GM11168 (cell line): ENCODE measurements at regions not wholly inside any gene's neighbourhood (a gene's known extent, or its start where the extent isn't known, plus 50 kb on each side); places are given as distances from the start of the nearest gene placed in this dataset.

Experiments
- in situ Hi-C: fragments of 300-500 bp; cut with MboI; formaldehyde crosslinking; loops from one replicate; pipeline ENCODE4 v1.12.0; 2022; ENCODE audit warnings: low sequenced_read_pairs; ENCODE audit not compliant: unreplicated experiment

DNA sequence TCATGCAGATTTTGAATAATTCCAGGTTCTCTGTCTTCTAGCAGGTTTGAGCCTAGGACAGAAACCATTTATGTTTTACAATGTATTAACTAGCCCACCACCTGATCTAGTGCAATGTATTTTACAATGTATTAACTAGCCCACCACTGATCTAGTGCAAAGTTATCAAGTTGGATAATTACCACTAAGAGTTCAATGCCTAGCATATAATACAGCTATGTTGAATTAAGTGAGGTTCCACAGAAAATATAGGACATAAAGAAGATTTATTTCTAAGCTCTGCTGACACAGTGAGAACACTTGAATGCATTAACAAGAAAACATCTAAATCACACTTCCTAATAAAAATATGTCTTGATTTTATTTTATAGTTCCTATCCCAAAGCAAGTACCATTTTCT lies 854.6 kb upstream of the NEGR1 start:
- in situ Hi-C loops, result no loop called here

GRCh38 chr1:73106931-73107330 lies 824.6 kb upstream of the NEGR1 start:
- in situ Hi-C loops, result no loop called here

GRCh38 chr1:73105755-73106154 lies 823.4 kb upstream of the NEGR1 start:
- in situ Hi-C loops, result no loop called here

DNA sequence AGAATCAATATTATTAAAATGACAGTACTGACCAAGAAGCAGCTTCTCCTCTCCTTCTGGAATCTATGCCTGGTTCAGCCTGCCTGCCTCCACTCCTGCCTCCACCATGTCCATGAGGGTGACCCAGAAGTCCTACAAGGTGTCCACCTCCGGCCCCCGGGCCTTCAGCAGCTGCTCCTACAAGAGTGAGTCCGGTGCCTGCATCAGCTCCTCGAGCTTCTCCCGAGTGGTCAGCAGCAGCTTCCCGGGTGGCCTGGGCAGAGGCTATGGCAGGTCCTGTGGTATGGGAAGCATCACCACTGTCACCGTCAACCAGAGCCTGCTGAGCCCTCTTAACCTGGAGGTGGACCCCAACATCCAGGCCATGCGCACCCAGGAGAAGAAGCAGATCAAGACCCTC lies 822.4 kb upstream of the NEGR1 start:
- in situ Hi-C loops, result no loop called here

DNA sequence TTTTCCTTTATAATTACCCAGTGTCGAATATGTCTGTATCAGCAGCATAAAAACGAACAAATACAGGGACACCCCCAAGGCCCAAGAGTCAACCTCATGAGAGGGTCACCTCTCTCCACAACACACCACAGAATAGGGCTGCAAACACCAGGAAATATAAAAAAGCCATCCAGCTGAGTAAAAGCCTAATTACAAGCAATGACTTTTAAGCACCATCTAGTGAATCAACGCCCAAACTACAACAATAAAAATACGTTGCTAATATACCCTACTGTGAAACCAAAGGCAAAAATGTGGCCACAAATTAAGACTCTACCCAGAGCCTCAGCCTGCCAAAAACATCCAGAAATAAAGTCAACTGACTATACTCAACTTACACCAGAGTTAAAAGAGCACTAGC lies 817.9 kb upstream of the NEGR1 start:
- in situ Hi-C loops, result no loop called here

DNA sequence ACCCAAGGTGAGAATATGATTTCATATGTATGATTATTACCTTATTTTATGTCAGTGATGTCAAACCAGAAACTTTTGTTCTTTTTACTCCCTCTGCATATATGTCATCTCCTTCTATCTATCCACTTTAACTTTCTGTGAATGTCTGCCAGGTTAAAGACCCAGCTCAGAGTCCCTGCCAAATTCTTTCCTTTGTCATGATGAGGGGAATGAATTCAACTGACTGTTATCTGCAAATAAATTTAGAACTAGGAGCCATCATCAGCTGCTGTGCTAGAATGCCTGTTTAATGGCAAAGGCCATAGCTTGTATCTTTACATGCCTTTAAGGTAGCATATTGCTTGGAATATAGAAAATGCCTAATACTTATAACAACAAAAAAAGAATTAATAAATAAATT lies 815.6 kb upstream of the NEGR1 start:
- in situ Hi-C loops, result no loop called here

GRCh38 chr1:73096841-73097240 lies 814.5 kb upstream of the NEGR1 start:
- in situ Hi-C loops, result no loop called here

- in situ Hi-C loops, result no loop called here
These were observed 810.0 kb upstream of the NEGR1 start for GRCh38 chr1:73092383-73092782.

GRCh38 chr1:73066866-73067265 lies 784.5 kb upstream of the NEGR1 start:
- in situ Hi-C loops, result no loop called here

- in situ Hi-C loops, result no loop called here
These were observed 783.2 kb upstream of the NEGR1 start for GRCh38 chr1:73065339-73066041.

DNA sequence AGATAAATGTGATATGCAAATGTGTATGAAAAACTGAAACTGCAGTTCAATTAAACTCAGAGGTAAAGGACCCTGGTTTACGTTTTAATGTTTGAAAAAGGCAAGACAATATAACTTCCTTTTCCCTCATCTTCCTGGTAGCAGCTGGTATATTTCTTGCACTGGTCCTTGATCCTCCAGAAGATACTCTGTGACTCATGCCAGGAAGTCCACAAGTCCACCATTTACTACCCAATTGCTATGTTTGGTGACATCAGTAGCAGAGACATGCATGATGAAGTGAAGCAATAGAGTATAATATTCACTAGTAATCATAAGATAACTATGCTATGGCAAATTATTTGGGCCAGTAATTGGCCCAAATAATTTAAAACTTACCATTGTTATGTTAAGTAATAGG lies 774.5 kb upstream of the NEGR1 start:
- in situ Hi-C loops, result no loop called here

- in situ Hi-C loops, result no loop called here
These were observed 762.1 kb upstream of the NEGR1 start for GRCh38 chr1:73044241-73045036.

DNA sequence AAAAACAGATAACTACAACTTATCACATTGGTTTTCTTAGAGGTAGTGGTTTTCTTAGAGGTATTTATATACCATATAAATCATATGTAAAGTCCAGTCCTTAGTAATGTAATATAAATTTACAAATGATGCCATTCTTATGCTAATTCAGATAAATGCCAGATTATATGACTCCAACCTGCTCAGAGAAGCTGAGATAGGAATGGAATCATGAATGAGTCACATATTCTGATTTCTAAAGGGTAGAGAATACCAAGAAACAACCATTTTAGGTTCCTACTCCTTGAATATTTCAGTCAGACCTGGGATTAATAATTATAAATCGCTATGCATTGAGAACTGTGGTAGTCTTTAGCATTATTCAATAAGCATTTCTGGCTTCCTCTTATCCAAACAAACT lies 760.1 kb upstream of the NEGR1 start:
- in situ Hi-C loops, result no loop called here

DNA sequence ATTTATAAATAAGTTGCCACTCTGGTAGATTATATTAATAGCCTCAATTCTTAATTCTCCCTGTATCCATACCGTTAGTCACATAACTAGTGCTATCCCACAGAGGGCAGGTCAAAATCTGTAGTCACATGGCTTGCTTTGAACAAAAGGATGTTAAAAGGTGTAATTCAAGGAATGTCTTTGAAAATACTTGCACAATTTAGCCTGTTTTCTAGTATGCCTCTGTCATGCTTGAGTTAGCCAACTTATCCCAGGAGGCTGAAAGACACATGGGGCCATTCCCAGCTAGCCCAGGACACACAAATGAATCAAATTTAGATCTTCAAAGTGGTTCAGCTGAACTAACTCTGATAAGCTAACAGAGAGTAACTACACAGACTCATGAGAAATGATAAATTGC lies 758.5 kb upstream of the NEGR1 start:
- in situ Hi-C loops, result no loop called here

- in situ Hi-C loops, result no loop called here
These were observed 751.9 kb upstream of the NEGR1 start for GRCh38 chr1:73034271-73034670.

DNA sequence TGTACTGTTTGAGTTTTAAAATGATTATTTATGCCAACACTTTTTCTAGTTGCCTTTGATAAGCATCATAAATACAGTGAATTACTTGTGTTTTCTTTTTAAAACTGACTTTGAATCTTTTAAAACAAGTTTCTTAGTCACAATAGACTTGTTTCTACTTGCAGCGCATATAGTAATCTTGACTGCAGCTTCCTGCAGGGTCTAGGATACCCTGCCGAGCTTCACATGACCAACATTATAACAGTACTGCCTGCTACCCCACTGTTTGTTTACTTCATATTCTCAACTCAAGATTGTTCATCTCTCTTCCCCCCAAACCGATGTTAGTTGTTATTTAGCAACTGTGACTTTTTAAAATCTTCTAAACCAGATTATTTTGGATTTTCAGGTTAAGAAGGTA lies 751.3 kb upstream of the NEGR1 start:
- in situ Hi-C loops, result no loop called here

- in situ Hi-C loops, result no loop called here
These were observed 747.2 kb upstream of the NEGR1 start for GRCh38 chr1:73029571-73029970.

GRCh38 chr1:73026114-73026513 lies 743.8 kb upstream of the NEGR1 start:
- in situ Hi-C loops, result no loop called here

DNA sequence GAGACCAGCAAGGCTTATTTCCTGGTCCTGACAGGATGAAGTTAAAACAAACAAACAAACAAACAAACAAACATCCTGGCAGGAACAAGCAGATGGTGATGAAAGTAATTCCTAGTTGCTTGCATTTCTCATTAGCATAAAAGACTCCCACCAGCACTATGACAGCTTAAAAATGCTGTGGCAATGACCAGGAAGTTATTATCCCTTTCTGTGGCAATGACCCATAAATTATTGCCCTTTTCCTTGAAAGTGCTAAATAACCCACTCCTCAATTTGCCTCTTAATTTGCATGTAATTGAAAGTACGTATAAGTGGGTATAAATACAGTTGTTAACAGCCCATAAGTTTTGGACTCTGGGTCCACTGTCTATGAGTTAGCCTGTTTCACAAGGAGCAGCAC lies 727.6 kb upstream of the NEGR1 start:
- in situ Hi-C loops, result no loop called here

DNA sequence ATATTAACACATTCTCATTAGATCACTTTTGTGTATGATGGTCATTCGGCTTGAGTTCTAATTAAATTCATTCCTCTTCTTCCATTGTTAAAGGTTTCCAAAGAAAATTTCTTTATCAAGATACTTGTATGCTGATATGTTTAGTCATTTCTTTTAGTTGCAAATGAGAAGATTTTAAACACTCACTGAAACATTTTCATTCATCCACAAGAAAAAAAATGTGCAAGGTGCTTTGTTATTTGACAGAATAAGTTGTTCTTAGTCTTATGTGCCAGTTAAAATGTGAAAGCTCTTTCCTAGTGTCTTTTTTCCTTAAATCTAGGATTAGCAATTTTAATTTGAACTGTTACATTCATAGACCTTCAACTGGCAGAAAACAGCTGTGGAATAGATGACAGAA lies 727.0 kb upstream of the NEGR1 start:
- in situ Hi-C loops, result no loop called here

DNA sequence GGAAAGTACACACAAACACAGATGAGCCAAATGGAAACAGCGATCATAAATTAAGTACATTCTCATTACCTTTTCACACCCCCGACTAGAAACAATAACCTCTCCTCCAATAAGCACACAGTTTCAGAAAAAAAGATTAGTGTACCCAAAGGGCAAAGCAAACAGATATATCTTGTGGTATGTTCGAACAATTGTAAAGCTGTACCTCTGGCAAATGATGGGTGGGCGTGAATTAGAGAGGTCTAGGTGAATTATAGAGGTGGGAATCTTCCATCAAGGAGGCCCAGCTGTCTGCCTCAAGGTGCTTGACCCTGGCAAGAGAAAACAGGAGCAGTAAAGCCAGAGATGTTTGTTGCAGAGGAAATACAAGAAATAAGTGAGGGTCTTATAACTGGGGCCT lies 715.3 kb upstream of the NEGR1 start:
- in situ Hi-C loops, result no loop called here

DNA sequence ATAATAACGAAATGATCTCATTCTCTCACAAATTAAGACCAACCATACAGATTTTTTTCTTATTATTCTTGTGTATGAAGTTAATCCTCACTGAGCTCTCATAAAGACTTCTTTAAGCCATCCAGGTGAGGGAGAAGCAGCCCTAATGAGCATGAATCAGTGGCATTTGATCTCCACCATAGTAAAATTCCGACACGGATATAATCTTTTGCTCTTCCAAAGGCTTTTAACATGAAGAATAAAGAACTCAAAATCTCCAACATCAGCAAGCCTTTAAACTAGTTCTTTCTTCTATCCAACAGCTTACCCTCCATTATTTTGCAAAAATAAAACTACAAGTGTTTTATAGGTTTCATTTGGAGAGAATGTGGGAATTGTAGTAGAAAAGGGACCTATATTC lies 714.7 kb upstream of the NEGR1 start:
- in situ Hi-C loops, result no loop called here
